Coronary artery (tissue), 2 donors: ENCODE measurements at regions not wholly inside any gene's neighbourhood (a gene's known extent, or its start where the extent isn't known, plus 50 kb on each side); places are given as distances from the start of the nearest gene placed in this dataset.
"Not testable (repeated sequence)": the region's sequence is repeated elsewhere in the genome, so short reads cannot be mapped to it uniquely, and the experiment has no call there.

Experiments used
- DNase-seq: peaks from one replicate; pipeline ENCODE4 v3.0.0-alpha.2; 2017; ENCODE audit warnings: low spot score
- H3K27ac ChIP-seq, 2 donors: fragments of 200-600 bp; sonication (generic); one replicate each; pipeline ENCODE4 v1.5.1; 2016 to 2019
- H3K4me3 ChIP-seq: fragments of 200-600 bp; sonication (generic); 2 replicates; pipeline ENCODE4 v1.5.1; 2016; ENCODE audit warnings: mild to moderate bottlenecking, moderate library complexity
- CTCF ChIP-seq: fragments of 200-600 bp; sonication (generic); IDR thresholded peaks from one replicate; pipeline ENCODE4 v1.5.1; 2019; ENCODE audit warnings: antibody characterized with exemption

- no peak for TF ChIP-seq CTCF
- Histone ChIP-seq H3K4me3 (no peak overlapping the region), H3K27ac (no peak overlapping the region)
- no peak for DNase-seq
These were observed 280.6 kb upstream of the SFSWAP start for GRCh38 chr12:131430158-131430742.

GRCh38 chr12:131431126-131431655, 279.7 kb upstream of the SFSWAP start:
- not testable (repeated sequence) for DNase-seq, H3K27ac ChIP-seq, H3K4me3 ChIP-seq

GRCh38 chr12:131432532-131433260, 278.2 kb upstream of the SFSWAP start:
- Histone ChIP-seq H3K4me3 (no peak overlapping the region), H3K27ac (no peak overlapping the region)
- DNase-seq = no peak
- no peak for TF ChIP-seq CTCF

GRCh38 chr12:131434208-131435125, 276.4 kb upstream of the SFSWAP start:
- Histone ChIP-seq H3K27ac (no peak overlapping the region), H3K4me3 (no peak overlapping the region)
- no peak for TF ChIP-seq CTCF
- no peak for DNase-seq

- DNase-seq = no peak
- no peak for TF ChIP-seq CTCF
- no peak overlapping the region for H3K4me3 ChIP-seq
- no peak overlapping the region for H3K27ac ChIP-seq
These were observed 273.8 kb upstream of the SFSWAP start for GRCh38 chr12:131436922-131437705.

- no peak for TF ChIP-seq CTCF
- H3K4me3 ChIP-seq = no peak overlapping the region
- no peak for DNase-seq
- no peak overlapping the region for H3K27ac ChIP-seq
These were observed 273.0 kb upstream of the SFSWAP start for GRCh38 chr12:131437706-131438492.

GRCh38 chr12:131438493-131438835, 272.4 kb upstream of the SFSWAP start:
- H3K4me3 ChIP-seq, DNase-seq, H3K27ac ChIP-seq: not testable (repeated sequence)
